ENCODE measurements at regions not wholly inside any gene's neighbourhood (a gene's known extent, or its start where the extent isn't known, plus 50 kb on each side); places are given as distances from the start of the nearest gene placed in this dataset.

DNA sequence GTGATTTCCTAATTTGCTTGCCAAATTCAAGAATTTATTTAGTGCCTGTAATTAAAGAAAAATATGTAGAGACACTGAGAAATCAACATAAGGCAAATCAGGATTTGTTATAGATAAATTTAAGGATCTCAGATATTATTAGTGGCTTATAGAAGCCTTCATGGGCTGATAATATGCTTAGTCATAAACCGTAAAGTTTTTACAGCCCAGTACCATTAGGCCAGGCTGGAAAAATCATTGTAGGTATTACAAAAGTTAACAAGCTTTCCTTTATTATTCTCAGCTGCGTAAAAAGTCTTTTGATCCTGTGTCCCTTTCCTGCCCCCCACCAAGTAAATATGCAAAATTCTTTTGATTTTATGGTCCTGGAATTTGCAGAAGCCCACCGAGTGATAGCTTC is 58.2 kb downstream of the SLITRK6 start:
- TF ChIP-seq, protein P1, sequence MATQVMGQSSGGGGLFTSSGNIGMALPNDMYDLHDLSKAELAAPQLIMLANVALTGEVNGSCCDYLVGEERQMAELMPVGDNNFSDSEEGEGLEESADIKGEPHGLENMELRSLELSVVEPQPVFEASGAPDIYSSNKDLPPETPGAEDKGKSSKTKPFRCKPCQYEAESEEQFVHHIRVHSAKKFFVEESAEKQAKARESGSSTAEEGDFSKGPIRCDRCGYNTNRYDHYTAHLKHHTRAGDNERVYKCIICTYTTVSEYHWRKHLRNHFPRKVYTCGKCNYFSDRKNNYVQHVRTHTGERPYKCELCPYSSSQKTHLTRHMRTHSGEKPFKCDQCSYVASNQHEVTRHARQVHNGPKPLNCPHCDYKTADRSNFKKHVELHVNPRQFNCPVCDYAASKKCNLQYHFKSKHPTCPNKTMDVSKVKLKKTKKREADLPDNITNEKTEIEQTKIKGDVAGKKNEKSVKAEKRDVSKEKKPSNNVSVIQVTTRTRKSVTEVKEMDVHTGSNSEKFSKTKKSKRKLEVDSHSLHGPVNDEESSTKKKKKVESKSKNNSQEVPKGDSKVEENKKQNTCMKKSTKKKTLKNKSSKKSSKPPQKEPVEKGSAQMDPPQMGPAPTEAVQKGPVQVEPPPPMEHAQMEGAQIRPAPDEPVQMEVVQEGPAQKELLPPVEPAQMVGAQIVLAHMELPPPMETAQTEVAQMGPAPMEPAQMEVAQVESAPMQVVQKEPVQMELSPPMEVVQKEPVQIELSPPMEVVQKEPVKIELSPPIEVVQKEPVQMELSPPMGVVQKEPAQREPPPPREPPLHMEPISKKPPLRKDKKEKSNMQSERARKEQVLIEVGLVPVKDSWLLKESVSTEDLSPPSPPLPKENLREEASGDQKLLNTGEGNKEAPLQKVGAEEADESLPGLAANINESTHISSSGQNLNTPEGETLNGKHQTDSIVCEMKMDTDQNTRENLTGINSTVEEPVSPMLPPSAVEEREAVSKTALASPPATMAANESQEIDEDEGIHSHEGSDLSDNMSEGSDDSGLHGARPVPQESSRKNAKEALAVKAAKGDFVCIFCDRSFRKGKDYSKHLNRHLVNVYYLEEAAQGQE (IDR thresholded peaks at IDR 0.05; ENCODE audit: insufficient read depth in 1 of 2, low read depth in 2 of 2, low read length in 2 of 2) = no peak
- no peak for TF ChIP-seq TAF1 (IDR thresholded peaks at IDR 0.05; ENCODE audit: borderline replicate concordance, insufficient read depth, low read length)
- no peak for TF ChIP-seq POLR2AphosphoS5 (IDR thresholded peaks at IDR 0.05; ENCODE audit: low read depth, low read length)
- TF ChIP-seq SIN3A (IDR thresholded peaks at IDR 0.05; ENCODE audit: borderline replicate concordance, insufficient read depth, low read length) = no peak
